ENCODE measurements at regions not wholly inside any gene's neighbourhood (a gene's known extent, or its start where the extent isn't known, plus 50 kb on each side); places are given as distances from the start of the nearest gene placed in this dataset.
"Not testable (repeated sequence)": the region's sequence is repeated elsewhere in the genome, so short reads cannot be mapped to it uniquely, and the experiment has no call there.

DNA sequence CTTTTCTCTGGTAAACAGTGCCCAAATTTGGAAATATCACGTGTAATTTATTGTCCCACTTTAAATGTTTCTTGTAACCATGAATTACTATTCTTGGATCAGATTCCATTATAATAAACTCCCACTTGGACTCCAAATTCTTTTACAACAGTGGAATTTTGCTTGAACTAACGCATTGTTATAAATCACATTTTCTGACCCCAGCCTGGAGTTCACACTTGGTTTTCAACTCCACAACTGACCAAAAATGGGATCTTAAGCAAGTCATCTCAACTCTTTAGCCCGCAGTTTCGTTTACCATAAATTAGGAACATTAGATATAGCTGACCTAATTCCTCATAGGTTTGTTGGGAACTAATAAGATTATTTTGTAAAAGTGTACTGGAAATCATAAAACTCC, 336.8 kb upstream of the NCAM1 start:
- no peak for DNase-seq

DNA sequence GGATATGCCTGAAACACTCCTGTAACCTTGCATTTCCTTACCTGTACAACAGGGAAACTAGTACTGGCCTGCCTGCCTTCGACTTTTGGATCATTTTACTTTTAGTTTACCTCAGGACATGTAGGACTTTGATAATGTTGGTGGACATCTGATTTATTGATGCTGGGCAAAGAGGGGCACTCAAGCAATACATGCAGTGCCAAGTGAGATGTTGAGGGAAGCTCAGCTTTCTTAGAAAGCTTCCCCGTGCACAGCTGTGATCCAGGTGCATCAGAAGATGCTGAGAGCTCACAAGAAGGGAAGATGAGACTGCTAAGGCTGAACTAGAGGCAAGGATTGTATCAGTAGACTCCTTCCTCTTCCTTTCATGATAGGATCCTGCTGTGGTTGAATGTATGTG, 336.2 kb upstream of the NCAM1 start:
- DNase-seq: not testable (repeated sequence)

DNA sequence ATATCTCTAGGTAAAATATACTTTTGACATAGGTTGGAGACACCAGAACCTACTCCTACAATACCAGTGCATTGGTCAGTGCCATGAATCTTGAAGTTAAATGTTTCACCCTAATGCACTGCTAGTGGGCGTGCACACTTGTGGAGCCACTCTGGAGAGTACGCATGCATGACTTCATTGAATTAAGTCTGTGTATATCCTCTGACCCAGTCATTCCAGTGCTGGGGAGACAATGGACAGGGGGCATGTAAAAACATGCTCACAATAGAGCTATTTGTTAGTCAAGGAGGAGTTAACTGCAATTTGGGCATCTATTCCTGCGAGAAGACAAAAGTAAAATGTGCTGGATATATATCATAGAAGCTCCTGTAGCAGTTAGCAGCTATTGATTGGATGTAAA, 335.4 kb upstream of the NCAM1 start:
- DNase-seq: no peak

DNA sequence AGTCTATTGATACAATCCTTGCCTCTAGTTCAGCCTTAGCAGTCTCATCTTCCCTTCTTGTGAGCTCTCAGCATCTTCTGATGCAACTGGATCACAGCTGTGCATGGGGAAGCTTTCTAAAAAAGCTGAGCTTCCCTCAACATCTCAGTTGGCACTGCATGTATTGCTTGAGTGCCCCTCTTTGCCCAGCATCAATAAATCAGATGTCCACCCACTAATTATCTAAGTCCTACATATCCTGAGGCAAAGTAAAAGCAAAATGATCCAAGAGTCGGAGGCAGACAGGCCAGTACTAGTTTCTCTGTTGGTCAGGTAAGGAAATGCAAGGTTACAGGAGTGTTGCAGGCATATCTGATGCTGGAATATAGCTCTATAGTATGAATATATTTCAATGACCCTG, 334.5 kb upstream of the NCAM1 start:
- no peak for DNase-seq

DNA sequence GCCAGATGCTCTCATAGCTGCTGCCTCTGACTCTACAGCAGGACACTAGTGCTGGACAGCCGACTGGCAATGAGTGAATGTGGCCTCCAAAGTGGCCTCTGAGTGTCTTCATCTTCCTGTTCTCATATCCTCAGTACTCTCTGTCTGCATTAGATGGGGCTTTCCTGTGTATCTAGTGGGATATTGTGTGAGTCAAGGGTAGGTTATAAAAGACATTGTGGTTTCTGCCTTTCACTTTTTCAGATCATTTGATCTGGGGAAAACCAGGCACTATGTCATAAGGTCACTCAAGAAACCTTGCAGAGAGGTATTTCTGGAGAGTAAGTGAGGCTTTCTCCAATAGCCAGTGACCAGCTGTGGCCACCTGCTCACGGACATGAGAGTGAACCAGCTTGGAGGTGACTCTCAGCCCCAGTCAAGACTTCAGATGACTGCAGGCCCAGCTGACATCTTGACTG, 333.6 kb upstream of the NCAM1 start:
- DNase-seq: no peak

DNA sequence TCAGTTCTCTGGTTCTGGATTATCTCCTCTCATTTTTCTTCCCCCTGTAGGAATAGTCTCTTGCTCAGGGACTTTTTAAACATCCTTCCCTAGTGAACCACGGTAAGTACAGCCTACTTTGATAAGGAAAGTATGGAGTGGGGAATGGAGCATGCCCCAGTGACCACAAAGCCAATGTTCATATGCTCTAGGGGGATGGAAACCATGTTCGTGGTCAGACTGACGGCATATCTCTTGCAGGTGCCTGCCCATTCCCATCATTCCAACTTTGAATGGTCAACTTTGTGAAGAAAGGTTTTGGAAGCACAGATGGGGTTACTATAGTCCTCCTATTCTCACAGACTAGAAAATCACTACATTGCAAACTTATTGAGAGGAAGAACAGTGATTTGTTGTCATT, 332.5 kb upstream of the NCAM1 start:
- no peak for DNase-seq

DNA sequence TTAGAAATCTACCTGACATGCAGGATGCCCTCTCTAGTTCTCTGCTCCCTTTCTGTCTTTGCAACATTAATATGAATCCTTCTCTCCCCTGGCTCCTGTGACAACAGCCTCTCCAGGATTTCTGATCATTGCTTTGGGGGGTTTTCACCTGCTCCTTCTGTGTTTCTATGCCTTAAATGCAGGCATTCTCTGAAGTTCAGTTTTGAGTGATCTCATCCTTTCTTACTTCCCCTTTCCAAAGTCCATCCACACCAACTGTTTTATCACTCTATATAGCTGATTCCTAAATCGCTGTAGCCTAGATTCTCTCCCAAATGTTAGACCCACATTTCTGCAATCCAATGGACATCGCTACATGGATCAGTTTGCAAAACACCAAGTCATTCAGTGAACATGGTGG, 330.7 kb upstream of the NCAM1 start:
- no peak for DNase-seq

DNA sequence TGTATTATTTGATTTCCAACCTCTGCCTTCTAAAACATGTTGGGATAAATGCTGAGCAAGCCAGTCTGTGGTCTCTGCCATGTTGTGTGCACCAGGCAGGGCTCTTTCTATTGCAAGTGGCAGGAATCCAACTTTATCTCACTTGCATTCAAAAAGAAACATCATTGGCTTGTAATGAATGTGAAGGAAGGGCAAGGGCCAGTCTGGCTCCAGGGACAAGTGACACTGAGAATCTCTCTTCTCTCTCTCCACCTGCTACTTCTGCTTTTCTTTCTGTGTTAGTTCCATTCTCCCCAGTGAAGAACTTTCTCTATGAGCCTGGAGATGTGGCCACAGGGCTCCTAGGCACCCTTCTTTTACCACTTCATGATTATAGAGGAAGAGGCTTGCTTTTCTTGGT, 329.9 kb upstream of the NCAM1 start:
- DNase-seq: no peak

DNA sequence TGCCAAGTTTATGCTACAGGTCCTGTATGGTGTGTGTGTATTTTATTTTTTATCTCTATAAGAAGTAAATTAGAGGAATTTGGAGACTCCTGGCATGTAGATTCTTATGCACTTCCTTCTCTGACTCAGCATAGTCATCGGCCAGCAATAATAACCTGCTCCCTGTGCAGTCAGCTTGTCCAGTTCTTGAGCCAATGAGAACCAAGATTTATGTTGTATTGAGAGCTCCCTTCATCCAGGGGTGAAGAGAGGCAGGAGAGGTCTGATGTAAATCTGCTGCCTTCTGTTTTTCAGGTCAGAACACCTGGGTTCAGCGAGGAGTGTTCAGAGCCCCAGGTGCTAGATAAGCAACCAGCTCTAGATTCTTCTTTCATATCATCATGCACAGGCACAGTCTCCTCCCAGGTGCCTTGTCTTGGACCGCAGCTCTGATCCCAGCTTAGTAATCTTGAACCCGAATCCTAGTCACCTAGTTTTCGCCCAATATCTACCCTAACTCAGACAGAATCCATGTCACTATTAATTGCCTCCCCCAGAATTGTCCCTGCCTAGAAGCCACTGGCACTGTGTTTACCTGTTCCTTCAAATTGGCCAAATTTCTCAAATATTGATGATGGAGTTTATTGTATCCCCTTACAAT, 328.2 kb upstream of the NCAM1 start:
- DNase-seq: no peak

DNA sequence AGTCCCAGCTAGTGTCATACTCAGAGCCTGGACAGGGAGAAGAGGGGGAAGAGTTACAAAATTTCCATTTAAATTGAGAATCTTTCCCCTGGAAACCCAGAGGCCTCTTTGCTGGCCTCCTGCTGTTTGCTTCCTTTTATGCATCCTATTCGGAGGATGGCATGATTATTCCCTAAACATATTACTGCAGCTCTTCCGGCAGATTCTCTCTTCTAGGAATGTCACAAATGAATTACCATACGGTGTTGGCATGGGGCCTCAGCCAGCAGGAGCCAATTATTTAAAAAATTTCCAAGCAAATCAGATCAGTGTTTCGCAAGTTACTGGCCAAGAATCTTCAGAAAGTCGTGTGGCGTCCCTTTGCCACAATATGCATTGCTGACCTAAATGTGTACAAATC, 326.7 kb upstream of the NCAM1 start:
- no peak for DNase-seq

DNA sequence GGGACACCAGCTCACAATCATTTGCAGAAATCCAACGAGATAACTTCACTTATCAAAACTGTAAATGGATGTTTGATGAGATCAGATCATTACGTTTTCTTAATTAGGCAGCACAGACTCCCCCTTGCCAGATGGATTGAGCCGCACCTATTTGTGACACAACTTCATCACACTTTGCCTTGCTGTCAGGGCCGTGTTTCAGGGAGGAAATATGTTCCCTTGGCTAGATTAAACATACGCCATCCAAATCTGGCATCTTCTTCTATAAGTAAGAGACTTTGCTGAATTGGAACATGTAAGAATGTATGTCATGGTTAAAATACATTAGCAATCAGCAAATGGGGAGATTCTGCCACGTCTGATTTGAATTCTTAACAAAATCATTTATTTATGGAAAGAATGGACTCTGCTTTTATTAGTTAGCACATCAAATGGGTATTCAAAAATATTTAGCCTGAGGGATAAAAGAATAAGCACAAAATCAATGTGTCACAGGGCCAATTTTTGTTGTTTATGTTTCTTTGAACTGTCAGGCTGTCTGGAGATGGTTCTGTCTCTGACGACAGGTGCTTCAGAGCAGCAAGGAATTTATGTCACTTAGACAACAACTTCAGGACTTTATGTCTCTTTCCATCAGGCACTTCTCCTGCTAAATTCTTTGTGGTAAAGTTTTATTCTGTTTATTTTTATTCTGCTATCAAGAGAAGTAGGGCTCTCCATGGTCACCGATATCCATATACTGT, 326.1 kb upstream of the NCAM1 start:
- no peak for DNase-seq

DNA sequence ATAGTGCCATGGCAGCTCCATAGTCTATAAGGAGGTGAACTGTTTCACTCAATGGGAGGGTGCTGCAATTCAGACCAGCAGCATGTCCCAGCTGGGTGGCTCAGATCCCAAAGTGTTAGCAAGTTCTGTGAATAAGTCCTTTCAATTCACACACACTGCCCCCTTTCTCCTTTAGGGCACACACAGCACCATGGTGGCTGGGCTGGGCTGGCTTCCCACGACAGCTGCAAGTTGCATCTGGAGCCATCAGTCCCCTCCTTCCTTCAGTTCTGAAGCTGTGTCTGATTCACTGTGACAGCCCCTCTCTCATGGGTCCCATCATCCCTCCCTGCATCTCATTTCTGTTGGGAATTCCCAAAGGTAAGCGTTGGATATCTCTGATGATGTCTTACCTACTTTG, 324.1 kb upstream of the NCAM1 start:
- no peak for DNase-seq

DNA sequence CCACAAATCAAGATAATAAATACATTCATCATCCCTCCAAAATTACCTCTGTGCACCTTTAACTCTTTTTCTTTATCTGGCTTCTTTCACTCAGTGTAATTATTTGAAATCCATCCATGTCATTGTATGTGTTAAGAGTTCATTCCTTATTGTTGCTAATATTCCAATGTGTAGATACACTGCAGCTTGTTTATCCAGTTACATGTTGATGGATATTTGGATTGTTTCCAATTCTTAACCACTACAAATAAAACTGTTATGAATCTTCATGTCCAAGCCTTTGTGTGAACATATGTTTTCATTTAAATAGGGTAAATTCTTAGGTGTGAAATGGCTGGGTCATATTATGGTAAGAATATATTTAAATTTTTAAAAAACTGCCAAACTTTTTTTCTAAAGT, 323.3 kb upstream of the NCAM1 start:
- no peak for DNase-seq

DNA sequence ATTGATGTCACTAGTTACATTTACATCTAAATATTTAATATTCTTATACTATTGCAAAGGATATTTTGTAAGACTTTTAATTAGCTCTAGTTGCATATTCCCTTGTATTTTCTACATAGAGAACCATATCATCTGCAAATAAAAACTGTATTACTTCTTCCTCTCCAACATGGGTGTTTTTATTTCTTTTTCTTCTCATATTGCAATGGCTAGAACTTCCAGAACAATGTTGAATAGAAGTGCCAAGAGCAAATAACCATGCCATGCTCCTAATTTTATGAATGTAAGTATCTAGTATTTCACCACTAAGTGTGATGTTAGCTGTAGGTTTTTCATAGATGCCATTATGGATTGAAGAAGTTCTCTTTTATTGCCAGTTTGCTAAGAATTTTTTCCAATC, 321.8 kb upstream of the NCAM1 start:
- DNase-seq: no peak

DNA sequence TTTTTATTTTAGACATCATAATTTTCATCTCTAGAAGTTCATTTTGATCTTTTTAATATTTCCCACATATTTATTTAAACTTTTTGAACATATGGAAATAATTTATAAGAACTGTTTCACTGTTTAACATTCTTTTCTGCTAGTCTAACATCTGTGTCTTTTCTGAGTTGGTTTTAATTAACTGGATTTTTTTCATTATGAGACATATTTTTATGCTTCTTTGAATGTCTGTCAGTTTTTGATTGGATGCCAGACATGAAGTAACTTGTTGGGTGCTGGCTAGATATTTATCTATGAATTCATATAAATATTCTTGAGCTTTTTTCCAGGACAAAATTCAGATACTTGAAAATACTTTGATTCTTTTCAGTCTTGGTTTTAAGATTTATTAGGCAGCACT, 317.8 kb upstream of the NCAM1 start:
- DNase-seq: no peak

DNA sequence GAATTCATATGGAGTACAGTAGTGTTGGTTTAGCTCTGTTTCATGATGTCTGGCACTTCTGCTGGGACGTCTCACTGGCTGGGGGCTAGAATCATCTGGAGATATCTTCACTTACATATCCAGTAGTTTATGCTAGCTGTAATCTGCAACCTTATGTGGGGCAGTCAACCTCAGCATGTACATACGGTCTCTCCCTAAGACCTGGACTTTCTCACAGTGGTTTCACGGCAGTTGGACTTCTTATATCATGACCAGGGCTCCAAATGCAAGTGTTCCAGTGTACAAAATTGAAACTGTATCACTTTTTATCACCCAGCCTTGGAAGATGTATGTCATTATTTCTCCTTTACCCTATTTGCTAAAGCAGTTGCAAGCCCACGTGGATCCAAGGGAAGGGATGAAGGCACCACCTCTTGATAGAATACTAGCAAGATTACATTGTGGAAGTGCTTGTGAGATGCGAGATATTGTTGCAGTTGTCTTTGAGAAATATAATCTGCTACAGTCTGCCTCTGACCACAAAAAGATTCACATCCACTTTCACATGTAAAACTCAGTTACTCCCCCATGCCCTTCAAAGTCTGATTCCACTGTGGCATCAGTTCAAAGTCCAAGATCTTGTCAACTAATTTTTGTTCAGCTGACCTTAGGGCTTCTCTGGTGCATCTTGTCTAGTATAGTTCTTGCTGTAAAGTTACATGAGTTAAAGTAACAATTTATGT, 316.6 kb upstream of the NCAM1 start:
- no peak for DNase-seq

DNA sequence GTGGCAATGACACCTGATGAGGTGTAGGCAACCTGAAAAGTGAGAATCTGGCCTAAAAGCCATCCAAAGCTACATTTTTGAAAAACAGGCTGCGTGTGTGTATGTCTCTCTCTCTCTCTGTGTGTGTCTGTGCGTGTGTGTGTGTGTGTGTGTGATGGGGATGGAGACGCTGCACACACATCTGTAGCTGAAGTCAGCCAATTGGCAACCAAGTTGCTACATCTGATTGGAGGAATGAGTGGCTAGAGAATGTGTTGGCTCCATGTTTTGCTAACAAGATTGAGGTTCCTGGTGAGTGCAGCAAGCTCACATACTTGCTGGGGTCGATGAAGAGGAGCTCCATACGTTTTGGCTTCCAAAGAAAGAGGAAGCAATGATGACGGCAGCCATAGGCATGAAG, 311.4 kb upstream of the NCAM1 start:
- no peak for DNase-seq

DNA sequence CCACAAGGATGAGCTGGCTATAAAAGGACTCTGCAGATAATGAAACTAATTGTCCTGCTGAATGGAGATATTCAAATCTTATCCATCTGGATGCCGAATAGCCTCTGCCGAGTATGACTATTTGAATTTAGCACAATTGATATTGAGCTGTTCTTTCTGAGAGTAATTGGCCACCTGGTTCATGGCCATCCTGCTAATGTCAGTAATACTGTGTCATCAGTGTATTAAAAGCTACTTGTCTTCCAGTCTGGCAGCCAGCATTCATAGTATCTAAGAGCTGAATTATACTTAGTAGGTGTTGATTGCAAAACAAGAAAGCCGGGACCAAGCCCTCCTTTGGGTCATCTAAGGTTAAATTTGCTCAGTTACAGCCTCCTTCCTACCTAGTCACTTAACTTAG, 310.7 kb upstream of the NCAM1 start:
- no peak for DNase-seq

DNA sequence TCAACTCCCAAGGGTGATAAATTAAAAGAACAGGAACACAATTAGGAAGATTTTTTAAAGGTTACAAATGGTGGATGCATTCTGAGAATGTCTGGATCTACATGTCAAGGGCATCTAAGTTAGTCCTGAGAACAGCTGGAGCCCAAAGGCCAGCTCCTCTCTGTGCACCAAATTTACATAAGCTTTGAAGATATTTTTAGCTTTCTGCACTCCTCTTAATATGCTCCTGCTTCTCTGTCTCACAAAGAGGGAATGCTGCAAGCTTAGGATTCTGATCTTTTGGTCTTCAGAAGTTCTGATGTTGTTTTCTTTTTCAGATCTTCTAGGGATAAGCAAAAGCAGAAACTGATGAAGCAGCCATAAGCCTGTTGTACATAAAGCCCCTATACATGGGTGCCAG, 309.8 kb upstream of the NCAM1 start:
- no peak for DNase-seq

DNA sequence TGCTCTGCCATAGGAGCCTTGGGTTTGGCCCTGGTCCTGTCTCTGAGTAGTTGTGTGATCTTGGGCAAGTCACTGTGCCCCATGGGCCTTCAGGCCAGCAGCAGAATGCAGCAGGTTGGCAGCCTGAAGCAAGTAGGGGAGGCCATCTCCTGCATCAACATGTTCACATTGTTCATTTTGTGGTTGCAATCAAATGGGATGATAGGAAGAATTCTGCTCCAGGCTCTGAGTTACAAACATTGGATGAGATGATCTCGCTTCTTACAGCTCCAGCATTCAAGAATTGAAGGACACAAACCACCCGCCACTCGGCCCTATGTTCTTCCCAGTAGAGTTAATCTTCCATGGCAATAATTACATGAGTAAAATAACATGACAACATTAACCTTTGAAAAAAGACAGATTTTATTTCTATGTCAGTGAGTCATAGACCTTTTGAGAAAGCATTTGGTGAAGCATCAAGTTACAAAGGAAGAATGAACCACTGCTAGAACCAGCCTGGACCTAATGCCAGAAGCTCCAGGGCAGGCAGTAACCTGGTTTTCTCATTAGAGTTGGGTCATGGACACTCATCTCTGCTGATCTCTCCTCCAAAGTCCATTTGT, 308.3 kb upstream of the NCAM1 start:
- DNase-seq: no peak

DNA sequence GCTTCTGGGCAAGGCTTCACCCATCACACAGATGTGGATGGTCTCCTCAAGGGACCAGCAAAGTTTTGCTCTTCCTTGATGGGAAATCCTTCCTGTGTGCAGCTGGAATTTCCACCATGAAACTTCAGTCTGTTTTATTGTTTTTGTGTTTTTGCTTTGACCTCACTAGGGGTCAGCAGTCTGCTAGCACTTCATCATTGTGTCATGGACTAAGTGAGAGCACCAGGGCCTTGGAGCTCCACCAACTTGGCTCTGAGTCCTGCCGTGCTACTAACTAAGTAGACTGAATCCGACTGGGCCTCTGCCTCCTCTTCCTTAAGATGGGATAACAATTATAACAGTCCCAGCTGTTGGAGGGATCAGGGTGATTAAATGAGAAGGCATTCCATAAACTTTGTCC, 305.8 kb upstream of the NCAM1 start:
- DNase-seq: no peak

DNA sequence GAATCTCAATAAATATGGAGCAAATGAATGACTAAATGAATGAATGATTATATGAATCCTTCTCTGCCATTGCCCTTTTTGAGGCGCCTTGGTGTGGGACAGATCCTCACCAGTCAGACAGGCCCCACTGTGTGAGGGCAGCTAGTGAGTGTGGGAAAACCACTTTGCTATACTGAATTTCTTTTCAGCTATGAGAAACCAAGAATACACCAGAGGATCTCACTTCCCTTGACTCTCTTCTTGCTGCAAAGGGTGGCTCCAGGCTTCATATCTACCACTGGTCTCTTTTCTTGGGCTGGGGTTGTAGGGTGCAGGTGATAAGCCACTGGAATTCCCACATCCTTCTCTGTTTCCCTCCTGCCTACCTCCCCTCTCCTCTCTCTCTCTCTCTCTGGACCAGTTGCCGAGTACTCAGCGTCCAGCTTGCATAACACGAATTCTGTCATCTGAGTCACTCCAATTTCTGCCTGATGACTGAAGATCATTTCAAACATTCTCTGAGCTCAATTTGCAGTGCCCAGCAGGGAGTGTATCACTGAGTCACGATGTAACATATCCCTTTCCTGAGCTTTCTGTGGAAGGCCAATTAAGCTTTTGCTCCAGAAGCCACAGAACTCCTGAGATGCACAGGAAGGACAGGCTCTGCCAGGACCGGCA, 304.3 kb upstream of the NCAM1 start:
- DNase-seq: no peak

DNA sequence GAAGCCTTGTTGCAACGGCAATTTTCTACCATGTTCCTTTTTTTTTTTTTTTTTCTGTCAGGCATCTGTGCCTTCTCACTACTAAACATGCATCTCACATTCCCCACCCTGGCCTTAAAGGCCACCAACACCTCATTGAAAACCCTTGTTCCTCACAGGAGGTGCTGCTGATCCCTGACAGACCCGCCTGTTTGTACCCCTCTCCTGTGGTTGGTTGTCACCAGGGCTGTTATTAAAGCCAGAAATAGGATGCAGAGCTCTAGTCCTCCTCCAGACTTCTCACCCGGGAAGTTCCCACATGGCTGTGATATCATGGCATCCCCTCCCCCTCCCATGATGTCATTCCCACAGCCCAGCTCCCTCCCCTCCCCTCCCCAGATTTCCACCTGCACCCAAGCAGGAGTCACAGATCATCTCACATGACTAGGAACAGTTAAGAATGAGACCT, 302.8 kb upstream of the NCAM1 start:
- no peak for DNase-seq
